ENCODE measurements at regions not wholly inside any gene's neighbourhood (a gene's known extent, or its start where the extent isn't known, plus 50 kb on each side); places are given as distances from the start of the nearest gene placed in this dataset.

DNA sequence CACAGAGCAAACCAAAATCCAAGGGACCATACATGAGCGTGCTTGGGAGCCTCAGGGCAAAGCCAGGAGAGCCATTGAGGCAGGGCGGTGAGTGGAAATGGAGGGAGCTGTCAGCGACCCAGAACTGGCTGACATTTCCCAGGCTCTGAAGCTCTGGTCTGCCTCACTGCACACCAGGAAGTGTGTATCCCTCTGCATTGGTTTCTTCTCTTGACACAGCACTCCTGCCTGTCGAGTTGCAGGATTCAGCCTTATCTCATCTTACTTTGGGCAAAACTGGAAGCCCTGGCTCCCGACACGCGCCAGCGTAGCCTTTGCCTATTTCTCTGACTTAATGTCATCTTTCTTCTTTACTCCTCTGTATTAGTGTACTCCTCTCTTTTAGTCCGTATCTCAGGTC, 144.7 kb upstream of the HS3ST3A1 start:
- no peak for DNase-seq
- WGBS, 2 donors = 73 to 74% methylated on average over 9 of the region's 9 CpGs
- H3K9me3 ChIP-seq = no peaks in the 10 kb centered on the region
- intact Hi-C loops (cut with DNase I) = no loop called here
- H3K4me3 ChIP-seq (replicated peaks in 1 of 3) = no peak overlapping the region
- no peaks in the 10 kb centered on the region for H3K27me3 ChIP-seq
- TF ChIP-seq, protein P1, sequence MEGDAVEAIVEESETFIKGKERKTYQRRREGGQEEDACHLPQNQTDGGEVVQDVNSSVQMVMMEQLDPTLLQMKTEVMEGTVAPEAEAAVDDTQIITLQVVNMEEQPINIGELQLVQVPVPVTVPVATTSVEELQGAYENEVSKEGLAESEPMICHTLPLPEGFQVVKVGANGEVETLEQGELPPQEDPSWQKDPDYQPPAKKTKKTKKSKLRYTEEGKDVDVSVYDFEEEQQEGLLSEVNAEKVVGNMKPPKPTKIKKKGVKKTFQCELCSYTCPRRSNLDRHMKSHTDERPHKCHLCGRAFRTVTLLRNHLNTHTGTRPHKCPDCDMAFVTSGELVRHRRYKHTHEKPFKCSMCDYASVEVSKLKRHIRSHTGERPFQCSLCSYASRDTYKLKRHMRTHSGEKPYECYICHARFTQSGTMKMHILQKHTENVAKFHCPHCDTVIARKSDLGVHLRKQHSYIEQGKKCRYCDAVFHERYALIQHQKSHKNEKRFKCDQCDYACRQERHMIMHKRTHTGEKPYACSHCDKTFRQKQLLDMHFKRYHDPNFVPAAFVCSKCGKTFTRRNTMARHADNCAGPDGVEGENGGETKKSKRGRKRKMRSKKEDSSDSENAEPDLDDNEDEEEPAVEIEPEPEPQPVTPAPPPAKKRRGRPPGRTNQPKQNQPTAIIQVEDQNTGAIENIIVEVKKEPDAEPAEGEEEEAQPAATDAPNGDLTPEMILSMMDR (IDR thresholded peaks at IDR 0.05) = no peak
- no peak for TF ChIP-seq POLR2A (IDR thresholded peaks at IDR 0.05)
- H3K27ac ChIP-seq = no peak overlapping the region
- no peaks in the 10 kb centered on the region for H3K4me1 ChIP-seq
- H3K36me3 ChIP-seq = no peaks in the 10 kb centered on the region

DNA sequence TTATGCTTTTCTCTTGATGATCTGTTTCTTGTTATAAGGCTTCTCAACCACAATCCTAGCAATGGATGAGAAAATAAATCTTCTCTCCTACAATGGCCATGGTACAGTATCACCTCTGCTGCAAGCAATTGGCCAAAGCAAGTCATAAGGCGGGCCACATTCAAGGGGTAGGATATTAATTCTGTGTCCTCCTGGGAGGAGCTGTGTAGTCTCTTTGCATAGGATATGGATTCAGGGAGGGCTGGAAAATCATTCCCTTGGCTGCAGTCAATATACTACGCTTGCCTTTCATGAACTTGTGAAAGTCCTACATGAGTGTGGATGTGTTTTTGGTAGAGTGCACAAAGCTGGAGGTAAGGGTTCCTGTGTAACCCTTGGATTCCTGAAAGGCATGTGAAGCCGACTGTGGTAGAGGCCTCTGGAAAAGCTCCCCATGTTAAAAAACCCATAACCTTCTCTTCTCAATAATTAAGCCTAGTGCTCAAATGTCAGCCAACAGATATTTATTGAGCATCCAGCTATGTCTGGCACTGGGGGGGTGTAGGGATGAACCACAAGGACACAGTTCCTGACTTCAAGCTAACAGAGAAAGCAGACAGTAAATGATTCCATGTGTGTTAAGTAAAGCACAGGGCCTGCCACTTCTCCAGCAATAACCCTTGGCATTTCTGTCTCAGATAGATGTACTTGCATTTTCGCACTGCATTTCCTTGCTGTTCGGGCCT, 147.6 kb upstream of the HS3ST3A1 start:
- no peaks in the 10 kb centered on the region for H3K27me3 ChIP-seq
- H3K4me1 ChIP-seq = no peaks in the 10 kb centered on the region
- H3K36me3 ChIP-seq = no peaks in the 10 kb centered on the region
- H3K4me3 ChIP-seq (replicated peaks in 1 of 3) = no peak overlapping the region
- H3K9me3 ChIP-seq = no peaks in the 10 kb centered on the region
- H3K27ac ChIP-seq = no peak overlapping the region
- no peak for TF ChIP-seq POLR2A (IDR thresholded peaks at IDR 0.05)
- TF ChIP-seq, protein P1 (IDR thresholded peaks at IDR 0.05) = no peak
- intact Hi-C loops (cut with DNase I) = no loop called here
- WGBS, 2 donors = 58 to 64% methylated on average over 5 of the region's 5 CpGs
- DNase-seq = no peak

DNA sequence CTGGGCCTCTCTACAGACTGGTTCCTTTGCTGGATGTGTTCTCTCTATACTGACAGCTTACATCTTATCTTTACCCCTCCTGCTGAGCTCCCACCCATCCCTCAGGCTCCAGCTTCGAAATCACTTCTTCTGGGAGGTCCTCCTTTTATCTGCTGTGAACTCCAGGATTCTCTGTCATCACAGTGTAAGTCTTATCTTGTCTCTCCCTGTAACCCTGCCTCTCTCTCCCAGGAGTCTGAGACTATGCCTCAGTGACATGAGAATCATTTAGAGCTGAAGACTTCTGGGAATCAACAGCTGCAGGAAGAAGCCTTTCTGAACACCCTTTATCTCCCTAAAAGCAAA, 148.1 kb upstream of the HS3ST3A1 start:
- WGBS, 2 donors = 33 to 43% methylated on average over 1 of the region's 1 CpG

DNA sequence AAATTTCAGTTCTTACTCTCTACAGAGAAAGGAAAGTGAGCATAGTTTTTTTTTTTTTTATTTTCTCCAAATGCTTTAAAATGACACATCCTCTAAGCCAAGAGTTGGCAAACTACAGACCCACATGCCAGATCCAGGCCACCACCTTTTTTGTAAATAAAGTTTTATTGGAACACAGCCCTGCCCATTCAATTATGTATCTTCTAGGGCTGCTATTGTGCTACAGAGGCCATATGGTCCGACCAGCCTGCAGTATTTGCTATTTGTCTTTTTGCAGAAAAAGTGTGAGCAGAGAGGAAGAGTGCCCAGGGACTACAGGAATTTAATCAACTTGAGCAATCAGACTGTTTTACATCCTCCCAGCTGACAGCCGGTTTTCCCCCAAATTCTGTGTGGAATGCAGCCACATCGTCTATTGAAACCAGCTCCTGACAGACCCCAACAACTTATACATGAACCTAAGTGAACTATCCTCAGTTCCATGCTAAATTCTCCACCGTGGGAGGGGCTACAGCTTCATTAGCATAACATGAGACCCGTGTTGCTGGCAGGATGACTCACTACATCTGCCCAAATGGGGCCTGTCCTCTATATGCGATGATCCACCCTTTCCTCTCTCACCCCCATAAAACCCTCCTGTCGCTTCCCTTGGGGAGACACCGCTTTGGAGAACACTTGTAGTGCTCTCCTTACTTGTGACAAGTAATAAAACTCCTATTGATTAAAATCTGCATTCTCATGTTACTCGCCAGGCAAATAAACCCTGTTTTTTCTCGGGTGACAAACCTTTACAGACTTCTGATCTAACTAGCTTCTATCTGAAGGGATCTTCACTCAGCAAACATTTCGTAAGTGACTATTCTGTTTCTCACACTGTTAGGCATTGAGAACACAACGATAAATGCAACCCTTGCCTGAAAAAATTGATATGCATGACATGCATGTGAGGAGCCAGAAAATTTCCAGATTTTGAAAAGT, 149.4 kb upstream of the HS3ST3A1 start:
- no peak for DNase-seq
- no peaks in the 10 kb centered on the region for H3K36me3 ChIP-seq
- H3K9me3 ChIP-seq = no peaks in the 10 kb centered on the region
- no peak overlapping the region for H3K4me3 ChIP-seq (replicated peaks in 1 of 3)
- no peak overlapping the region for H3K27ac ChIP-seq
- H3K27me3 ChIP-seq = no peaks in the 10 kb centered on the region
- intact Hi-C loops (cut with DNase I) = no loop called here
- H3K4me1 ChIP-seq = no peaks in the 10 kb centered on the region
- no peak for TF ChIP-seq POLR2A (IDR thresholded peaks at IDR 0.05)
- TF ChIP-seq, protein P1 (IDR thresholded peaks at IDR 0.05) = no peak
- WGBS, 2 donors = 49% methylated on average over 12 of the region's 12 CpGs

More for the DNA sequence above, 148.1 kb upstream of the HS3ST3A1 start:
- H3K4me3 ChIP-seq (replicated peaks in 1 of 3) = no peak overlapping the region
- intact Hi-C loops (cut with DNase I) = no loop called here
- no peak for DNase-seq
- no peaks in the 10 kb centered on the region for H3K36me3 ChIP-seq
- H3K4me1 ChIP-seq = no peaks in the 10 kb centered on the region
- no peaks in the 10 kb centered on the region for H3K27me3 ChIP-seq
- no peak overlapping the region for H3K27ac ChIP-seq
- no peak for TF ChIP-seq POLR2A (IDR thresholded peaks at IDR 0.05)
- H3K9me3 ChIP-seq = no peaks in the 10 kb centered on the region

DNA sequence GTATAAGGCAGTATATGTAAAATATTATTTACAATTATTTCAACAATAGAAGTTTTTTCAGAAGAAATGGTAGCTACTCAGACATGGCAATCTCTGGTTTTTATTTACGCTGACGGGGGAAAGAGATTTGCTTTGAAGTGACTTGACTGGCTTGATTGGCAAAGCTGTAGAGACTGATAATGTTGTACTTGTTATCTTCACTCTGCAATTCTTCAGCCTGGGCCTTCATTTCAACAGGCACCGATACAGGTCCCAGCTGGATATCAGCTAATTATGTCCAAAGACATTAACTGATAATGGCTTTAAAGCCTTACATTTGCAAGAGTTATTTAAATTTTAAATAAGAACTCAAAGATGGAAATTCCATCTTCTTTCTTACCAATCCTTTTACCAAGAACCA, 151.4 kb upstream of the HS3ST3A1 start:
- no peaks in the 10 kb centered on the region for H3K4me1 ChIP-seq
- intact Hi-C loops (cut with DNase I) = no loop called here
- 73 to 79% methylated on average over 3 of the region's 3 CpGs for WGBS, 2 donors
- TF ChIP-seq, protein P1 (IDR thresholded peaks at IDR 0.05) = no peak
- TF ChIP-seq POLR2A (IDR thresholded peaks at IDR 0.05) = no peak
- no peaks in the 10 kb centered on the region for H3K36me3 ChIP-seq
- H3K27me3 ChIP-seq = no peaks in the 10 kb centered on the region
- H3K27ac ChIP-seq = no peak overlapping the region
- H3K9me3 ChIP-seq = no peaks in the 10 kb centered on the region
- DNase-seq = no peak
- H3K4me3 ChIP-seq (replicated peaks in 1 of 3) = no peak overlapping the region

Data from thyroid gland (tissue), 4 donors.